Esophagus squamous epithelium (tissue), 5 donors: ENCODE measurements at regions not wholly inside any gene's neighbourhood (a gene's known extent, or its start where the extent isn't known, plus 50 kb on each side); places are given as distances from the start of the nearest gene placed in this dataset.
"Not testable (repeated sequence)": the region's sequence is repeated elsewhere in the genome, so short reads cannot be mapped to it uniquely, and the experiment has no call there.

Experiments
- DNase-seq: peaks from one replicate; lab custom pipeline; 2025; lab: John Stamatoyannopoulos, UW
- H3K27ac ChIP-seq, 4 donors: fragments of 200-600 bp; sonication (generic); one replicate each; pipeline ENCODE4 v1.5.1; 2016 to 2019; ENCODE audit warnings: mild to moderate bottlenecking in 1 of 4
- H3K27me3 ChIP-seq, 4 donors: fragments of 200-600 bp; sonication (generic); 1 replicate in 3 of 4; 2 replicates in 1 of 4; pipeline versions ENCODE4 v1.5.1 to v1.6.0; 2017 to 2021; ENCODE audit warnings: antibody characterized with exemption in 1 of 4
- H3K36me3 ChIP-seq, 3 donors: fragments of 200-600 bp; sonication (generic); one replicate each; pipeline ENCODE4 v1.5.1; 2016 to 2019
- H3K4me1 ChIP-seq, 3 donors: fragments of 200-600 bp; sonication (generic); one replicate each; pipeline ENCODE4 v1.5.1; 2017 to 2019
- H3K4me3 ChIP-seq, 4 donors: fragments of 200-600 bp; sonication (generic); 1 replicate in 3 of 4; 2 replicates in 1 of 4; pipeline ENCODE4 v1.5.1; 2016 to 2019; ENCODE audit warnings: mild to moderate bottlenecking in 2 of 4, moderate library complexity in 1 of 4
- H3K9me3 ChIP-seq, 3 donors: fragments of 200-600 bp; sonication (generic); one replicate each; pipeline ENCODE4 v1.5.1; 2016 to 2019
- CTCF ChIP-seq, 6 experiments: fragments of 450-650 bp in 4 of 6; fragments of 200-600 bp in 2 of 6; sonication (generic) in 2 of 6; IDR thresholded peaks; one replicate each; pipeline ENCODE4 v1.5.1; 2016 to 2019; ENCODE audit warnings: antibody characterized with exemption in 6 of 6, mild to moderate bottlenecking in 4 of 6, moderate library complexity in 4 of 6
- POLR2A ChIP-seq, 4 donors: fragments of 450-650 bp; IDR thresholded peaks; one replicate each; pipeline ENCODE4 v1.6.1; 2017; ENCODE audit warnings: antibody characterized with exemption in 4 of 4, mild to moderate bottlenecking in 4 of 4, moderate library complexity in 3 of 4
- WGBS, 2 donors: methylation state at CpG; one replicate each; pipeline ENCODE4 v1.1.5; 2018; 5-methylcytosine and 5-hydroxymethylcytosine counted together
- intact Hi-C: fragments of 100-400 bp; cut with DNase I; formaldehyde crosslinking; loops from one replicate; pipeline ENCODE4 v1.15.0; 2022
- donor health status: DM: yes; HTN: yes; CAD: no.

- Histone ChIP-seq H3K27me3 (no peaks in the 10 kb centered on the region), H3K4me1 (no peaks in the 10 kb centered on the region), H3K27ac (no peak overlapping the region), H3K9me3 (peaks cover 0 to 66% (median 0%) of the 10 kb centered on the region in 3 donors), H3K36me3 (no peaks in the 10 kb centered on the region), H3K4me3 (no peak overlapping the region)
- intact Hi-C loops = no loop called here
- 84 to 88% methylated on average over 14 to 15 of the region's 27 CpGs for WGBS, 2 donors
- TF ChIP-seq CTCF (IDR thresholded peaks at IDR 0.05) (no peak), POLR2A (IDR thresholded peaks at IDR 0.05) (no peak)
- no peak for DNase-seq
These were observed 772.5 kb upstream of the ALG10B start for GRCh38 chr12:37543966-37544668.

GRCh38 chr12:37544669-37545330, 771.8 kb upstream of the ALG10B start:
- H3K36me3 ChIP-seq, H3K4me3 ChIP-seq, intact Hi-C loops, H3K4me1 ChIP-seq, H3K27ac ChIP-seq, H3K27me3 ChIP-seq, DNase-seq: not testable (repeated sequence)
- WGBS, 2 donors = 54 to 90% methylated on average over 4 to 5 of the region's 9 CpGs
- H3K9me3 ChIP-seq = peaks cover 0 to 66% (median 0%) of the 10 kb centered on the region in 3 donors

GRCh38 chr12:37545759-37546158, 770.8 kb upstream of the ALG10B start:
- Histone ChIP-seq H3K27me3 (no peaks in the 10 kb centered on the region), H3K36me3 (no peaks in the 10 kb centered on the region), H3K4me1 (no peaks in the 10 kb centered on the region), H3K4me3 (no peak overlapping the region), H3K9me3 (peaks cover 0 to 58% (median 0%) of the 10 kb centered on the region in 3 donors), H3K27ac (no peak overlapping the region)
- DNase-seq = no peak
- intact Hi-C loops = no loop called here
- no peak for TF ChIP-seq CTCF (IDR thresholded peaks at IDR 0.05)
- no peak for TF ChIP-seq POLR2A (IDR thresholded peaks at IDR 0.05)
- WGBS, 2 donors = 60 to 76% methylated on average over 1 to 5 of the region's 9 CpGs

GRCh38 chr12:37546206-37546605, 770.4 kb upstream of the ALG10B start:
- Histone ChIP-seq H3K27me3 (no peaks in the 10 kb centered on the region), H3K4me3 (no peak overlapping the region), H3K9me3 (peaks cover 0 to 54% (median 0%) of the 10 kb centered on the region in 3 donors), H3K27ac (no peak overlapping the region), H3K36me3 (no peaks in the 10 kb centered on the region), H3K4me1 (no peaks in the 10 kb centered on the region)
- DNase-seq = no peak
- intact Hi-C loops = no loop called here
- WGBS, 2 donors = 91 to 94% methylated on average over 6 to 8 of the region's 10 CpGs
- TF ChIP-seq POLR2A (IDR thresholded peaks at IDR 0.05) (no peak), CTCF (IDR thresholded peaks at IDR 0.05) (no peak)

- H3K36me3 ChIP-seq = no peaks in the 10 kb centered on the region
- H3K9me3 ChIP-seq = peaks cover 0 to 47% (median 0%) of the 10 kb centered on the region in 3 donors
- no peaks in the 10 kb centered on the region for H3K4me1 ChIP-seq
- H3K27ac ChIP-seq = no peak overlapping the region
- DNase-seq = no peak
- no peak for TF ChIP-seq CTCF (IDR thresholded peaks at IDR 0.05)
- WGBS, 2 donors = 83 to 91% methylated on average over 4 to 6 of the region's 20 CpGs
- intact Hi-C loops = no loop called here
- no peak overlapping the region for H3K4me3 ChIP-seq
- no peaks in the 10 kb centered on the region for H3K27me3 ChIP-seq
These were observed 769.6 kb upstream of the ALG10B start for GRCh38 chr12:37546901-37547475.
